ENCODE measurements at regions not wholly inside any gene's neighbourhood (a gene's known extent, or its start where the extent isn't known, plus 50 kb on each side); places are given as distances from the start of the nearest gene placed in this dataset.

GRCh38 chr14:55889124-55889523 is 229.1 kb upstream of the PELI2 start:
- Histone ChIP-seq H3K27ac (ENCODE audit: low read depth in 1 of 2, low read length in 2 of 2) (no peak overlapping the region), H3K9me3 (ENCODE audit: control insufficient read depth in 1 of 2, insufficient read depth in 1 of 2, low read length in 2 of 2) (no peaks in the 10 kb centered on the region), H3K27me3 (ENCODE audit: control insufficient read depth in 1 of 2, insufficient read depth in 2 of 2, low read length in 2 of 2) (peaks cover 0 to 2% of the 10 kb centered on the region in 2 experiments), H3K4me3 (ENCODE audit: low read length) (no peak overlapping the region), H3K36me3 (ENCODE audit: insufficient read depth, low read length) (no peaks in the 10 kb centered on the region), H3K4me1 (ENCODE audit: insufficient read depth, low read length) (no peaks in the 10 kb centered on the region)
- intact Hi-C loops (cut with DNase I, micrococcal nuclease) = no loop called here
- no peak overlapping the region for H3K4me3 Mint-ChIP-seq
- ChIA-PET CTCF (no interaction called here), POLR2A (no interaction called here)
- no peaks in the 10 kb centered on the region for H3K4me1 Mint-ChIP-seq (ENCODE audit: low read depth)
- no peaks in the 10 kb centered on the region for H3K9me3 Mint-ChIP-seq
- no peak for TF ChIP-seq CTCF (IDR thresholded peaks at IDR 0.05)
- ATAC-seq (ENCODE audit: poor library complexity) = no peak
- no peak overlapping the region for H3K27ac Mint-ChIP-seq
- no peaks in the 10 kb centered on the region for H3K36me3 Mint-ChIP-seq (ENCODE audit: low read depth)
- DNase-seq = no peak
- peaks cover 26% of the 10 kb centered on the region for H3K27me3 Mint-ChIP-seq

DNA sequence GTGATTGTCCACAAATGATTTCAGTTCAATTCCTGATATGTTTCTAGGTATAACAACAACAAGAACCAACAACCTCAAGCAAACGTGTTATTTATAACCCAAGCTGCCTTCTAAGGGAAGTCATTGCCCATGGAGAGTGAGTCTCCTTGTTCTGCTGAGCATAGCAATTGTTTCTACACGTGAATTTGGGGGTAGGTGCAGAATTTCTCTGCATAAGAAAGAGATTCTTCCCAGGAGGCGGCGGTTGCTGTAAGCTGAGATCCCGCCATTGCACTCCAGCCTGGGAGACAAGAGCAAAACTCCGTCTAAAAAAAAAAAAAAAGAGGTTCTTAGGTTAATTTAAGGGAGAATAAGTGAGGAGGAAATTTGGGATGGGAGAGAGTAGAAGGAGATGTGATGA is 226.5 kb upstream of the PELI2 start:
- DNase-seq = no peak
- Mint-ChIP-seq H3K4me1 (ENCODE audit: low read depth) (no peaks in the 10 kb centered on the region), H3K27me3 (peaks cover 16% of the 10 kb centered on the region), H3K27ac (no peak overlapping the region), H3K36me3 (ENCODE audit: low read depth) (no peaks in the 10 kb centered on the region), H3K9me3 (no peaks in the 10 kb centered on the region), H3K4me3 (no peak overlapping the region)
- ChIA-PET POLR2A (no interaction called here), CTCF (no interaction called here)
- no peak overlapping the region for H3K27ac ChIP-seq (ENCODE audit: low read depth in 1 of 2, low read length in 2 of 2)
- TF ChIP-seq CTCF (IDR thresholded peaks at IDR 0.05) = no peak
- no peaks in the 10 kb centered on the region for H3K4me1 ChIP-seq (ENCODE audit: insufficient read depth, low read length)
- no peak overlapping the region for H3K4me3 ChIP-seq (ENCODE audit: low read length)
- no peak for ATAC-seq (ENCODE audit: poor library complexity)
- H3K9me3 ChIP-seq (ENCODE audit: control insufficient read depth in 1 of 2, insufficient read depth in 1 of 2, low read length in 2 of 2) = no peaks in the 10 kb centered on the region
- peaks cover 0 to 2% of the 10 kb centered on the region in 2 experiments for H3K27me3 ChIP-seq (ENCODE audit: control insufficient read depth in 1 of 2, insufficient read depth in 2 of 2, low read length in 2 of 2)
- intact Hi-C loops (cut with DNase I, micrococcal nuclease) = no loop called here
- H3K36me3 ChIP-seq (ENCODE audit: insufficient read depth, low read length) = no peaks in the 10 kb centered on the region

GRCh38 chr14:55892906-55893305 is 225.3 kb upstream of the PELI2 start:
- H3K9me3 Mint-ChIP-seq = no peaks in the 10 kb centered on the region

More at GRCh38 chr14:55892906-55893305, 225.3 kb upstream of the PELI2 start:
- no peak for TF ChIP-seq CTCF (IDR thresholded peaks at IDR 0.05)
- POLR2A ChIA-PET = no interaction called here
- H3K4me1 Mint-ChIP-seq (ENCODE audit: low read depth) = no peaks in the 10 kb centered on the region
- Histone ChIP-seq H3K9me3 (ENCODE audit: control insufficient read depth in 1 of 2, insufficient read depth in 1 of 2, low read length in 2 of 2) (no peaks in the 10 kb centered on the region), H3K4me1 (ENCODE audit: insufficient read depth, low read length) (no peaks in the 10 kb centered on the region), H3K36me3 (ENCODE audit: insufficient read depth, low read length) (no peaks in the 10 kb centered on the region), H3K27me3 (ENCODE audit: control insufficient read depth in 1 of 2, insufficient read depth in 2 of 2, low read length in 2 of 2) (peaks cover 0 to 2% of the 10 kb centered on the region in 2 experiments), H3K4me3 (ENCODE audit: low read length) (no peak overlapping the region), H3K27ac (ENCODE audit: low read depth in 1 of 2, low read length in 2 of 2) (no peak overlapping the region)
- H3K4me3 Mint-ChIP-seq = no peak overlapping the region
- peaks cover 13% of the 10 kb centered on the region for H3K27me3 Mint-ChIP-seq
- CTCF ChIA-PET = no interaction called here
- H3K36me3 Mint-ChIP-seq (ENCODE audit: low read depth) = no peaks in the 10 kb centered on the region
- H3K27ac Mint-ChIP-seq = no peak overlapping the region
- DNase-seq = no peak
- no peak for ATAC-seq (ENCODE audit: poor library complexity)
- intact Hi-C loops (cut with DNase I, micrococcal nuclease) = no loop called here
